H1 (cell line): ENCODE measurements at regions not wholly inside any gene's neighbourhood (a gene's known extent, or its start where the extent isn't known, plus 50 kb on each side); places are given as distances from the start of the nearest gene placed in this dataset.

Source experiments
- CTCF ChIA-PET: fragments of 300-600 bp; sonication (Branson Sonifier 250); formaldehyde crosslinking; loops from one replicate; lab custom pipeline; 2021; ENCODE audit not compliant: partially characterized antibody; lab: Charles Lee
- POLR2A ChIA-PET: fragments of 300-600 bp; sonication (Branson Sonifier 250); formaldehyde crosslinking; loops from one replicate; lab custom pipeline; 2021; ENCODE audit warnings: inconsistent platforms; ENCODE audit not compliant: partially characterized antibody; lab: Charles Lee
- DNase-seq, 2 experiments: peaks; one replicate each; pipeline versions ENCODE4 v3.0.0 to v3.0.0-alpha.2; 2010 to 2022; ENCODE audit warnings: low spot score in 2 of 2, low read depth in 1 of 2, mixed read lengths in 1 of 2
- FAIRE-seq: peaks from 2 replicates; lab custom pipeline; 2011; peaks lifted over from hg19 to GRCh38; lab: Jason Lieb, UNC
- H2AFZ ChIP-seq: 2 replicates; pipeline ENCODE4 v1.8.1; 2012; ENCODE audit warnings: low read length, inconsistent platforms
- H2AK5ac ChIP-seq: 2 replicates; pipeline ENCODE4 v1.6.1; 2013; ENCODE audit warnings: low read depth, low read length
- H2BK120ac ChIP-seq: replicated peaks from 2 replicates; pipeline ENCODE3; 2013; ENCODE audit warnings: low read depth, low read length, inconsistent platforms
- H2BK12ac ChIP-seq: 2 replicates; pipeline ENCODE4 v1.6.1; 2013; ENCODE audit warnings: low read depth, low read length
- H2BK15ac ChIP-seq: 2 replicates; pipeline ENCODE4 v1.6.1; 2013; ENCODE audit warnings: low read length
- H2BK20ac ChIP-seq: 2 replicates; pipeline ENCODE4 v1.6.1; 2013; ENCODE audit warnings: low read length
- H2BK5ac ChIP-seq: 2 replicates; pipeline ENCODE4 v1.6.1; 2013; ENCODE audit warnings: low read depth, low read length
- H3K14ac ChIP-seq: 2 replicates; pipeline ENCODE4 v1.6.1; 2013; ENCODE audit warnings: inconsistent platforms; ENCODE audit not compliant: insufficient read length
- H3K18ac ChIP-seq: 2 replicates; pipeline ENCODE4 v1.6.1; 2013; ENCODE audit warnings: low read length; ENCODE audit errors: extremely low read depth
- H3K23ac ChIP-seq: 2 replicates; pipeline ENCODE4 v1.6.1; 2013; ENCODE audit warnings: inconsistent platforms; ENCODE audit not compliant: insufficient read length
- H3K23me2 ChIP-seq: 2 replicates; pipeline ENCODE4 v1.6.1; 2013; ENCODE audit warnings: low read depth, low read length
- H3K27ac ChIP-seq: 2 replicates; pipeline ENCODE4 v1.6.1; 2011; ENCODE audit warnings: low read depth, low read length, inconsistent platforms
- H3K27me3 ChIP-seq, 4 experiments: replicated peaks in 1 of 4; 1 replicate in 1 of 4; 2 replicates in 3 of 4; pipeline versions ENCODE4 v1.6.1 to v1.8.1; 2011 to 2013; ENCODE audit warnings: low read length in 3 of 4, mild to moderate bottlenecking in 3 of 4, inconsistent platforms in 2 of 4, mixed read lengths in 2 of 4, moderate library complexity in 1 of 4; ENCODE audit not compliant: control insufficient read depth in 3 of 4, insufficient read depth in 3 of 4; ENCODE audit errors: extremely low read depth in 1 of 4
- H3K36me3 ChIP-seq, 4 experiments: 2 replicates each; pipeline versions ENCODE4 v1.6.1 to v1.8.1; 2011 to 2013; ENCODE audit warnings: mild to moderate bottlenecking in 4 of 4, low read length in 3 of 4, moderate library complexity in 2 of 4, control low read depth in 1 of 4, inconsistent platforms in 1 of 4; ENCODE audit not compliant: insufficient read depth in 4 of 4, control insufficient read depth in 2 of 4
- H3K4ac ChIP-seq: replicated peaks from 2 replicates; pipeline ENCODE3; 2013; ENCODE audit warnings: low read length, low read depth, mixed read lengths, inconsistent platforms; ENCODE audit not compliant: insufficient read length
- H3K4me1 ChIP-seq, 4 experiments: replicated peaks in 1 of 4; 1 replicate in 1 of 4; 2 replicates in 3 of 4; pipeline versions ENCODE4 v1.6.1 to v1.8.1; 2011 to 2013; ENCODE audit warnings: low read length in 3 of 4, inconsistent platforms in 2 of 4, mixed read lengths in 1 of 4; ENCODE audit not compliant: insufficient read depth in 4 of 4, control insufficient read depth in 3 of 4
- H3K4me2 ChIP-seq, 2 experiments: 2 replicates each; pipeline versions ENCODE4 v1.6.1 to v1.8.1; 2011 to 2013; ENCODE audit warnings: low read depth in 2 of 2, low read length in 2 of 2, control low read depth in 1 of 2, inconsistent platforms in 1 of 2, mild to moderate bottlenecking in 1 of 2; ENCODE audit not compliant: insufficient read depth in 1 of 2
- H3K4me3 ChIP-seq, 4 experiments: fragments of 200-600, 300-600 bp in 1 of 4; sonication (generic), shearing (Covaris generic), sonication (Bioruptor Twin) in 1 of 4; 2 replicates each; pipeline versions ENCODE4 v1.5.1 to v1.8.1; 2011 to 2016; ENCODE audit warnings: low read length in 4 of 4, low read depth in 3 of 4, control low read depth in 2 of 4, inconsistent platforms in 2 of 4, mild to moderate bottlenecking in 2 of 4, mixed read lengths in 1 of 4, moderate library complexity in 1 of 4; ENCODE audit not compliant: insufficient read depth in 2 of 4; ENCODE audit errors: extremely low read depth in 1 of 4
- H3K56ac ChIP-seq: replicated peaks from 2 replicates; pipeline ENCODE3; 2013; ENCODE audit warnings: low read depth, mild to moderate bottlenecking, mixed read lengths, low read length, inconsistent platforms; ENCODE audit not compliant: insufficient read length
- H3K79me1 ChIP-seq: 2 replicates; pipeline ENCODE4 v1.6.1; 2013; ENCODE audit warnings: low read depth, low read length, control low read depth
- H3K79me2 ChIP-seq, 2 experiments: 2 replicates each; pipeline versions ENCODE4 v1.6.1 to v1.8.1; 2012 to 2013; ENCODE audit warnings: low read length in 2 of 2, mild to moderate bottlenecking in 2 of 2, inconsistent platforms in 1 of 2; ENCODE audit not compliant: insufficient read depth in 2 of 2, control insufficient read depth in 1 of 2
- H3K9ac ChIP-seq, 4 experiments: replicated peaks in 1 of 4; 1 replicate in 1 of 4; 2 replicates in 3 of 4; pipeline versions ENCODE4 v1.6.1 to v1.8.1; 2011 to 2013; ENCODE audit warnings: low read depth in 3 of 4, low read length in 3 of 4, control low read depth in 2 of 4, mild to moderate bottlenecking in 2 of 4, moderate library complexity in 2 of 4, inconsistent platforms in 1 of 4; ENCODE audit errors: extremely low read depth in 1 of 4
- H3K9me3 ChIP-seq, 2 experiments: 2 replicates each; pipeline versions ENCODE4 v1.6.1 to v1.8.1; 2012 to 2013; ENCODE audit warnings: mild to moderate bottlenecking in 2 of 2, moderate library complexity in 2 of 2, control low read depth in 1 of 2, inconsistent platforms in 1 of 2, low read depth in 1 of 2, low read length in 1 of 2, mixed read lengths in 1 of 2; ENCODE audit not compliant: insufficient read depth in 2 of 2
- H4K20me1 ChIP-seq, 2 experiments: replicated peaks in 1 of 2; 2 replicates each; pipeline versions ENCODE3 to v1.8.1; 2011 to 2013; ENCODE audit warnings: inconsistent platforms in 2 of 2, low read length in 2 of 2, mild to moderate bottlenecking in 1 of 2; ENCODE audit not compliant: insufficient read depth in 2 of 2, control insufficient read depth in 1 of 2
- H4K5ac ChIP-seq: 2 replicates; pipeline ENCODE4 v1.6.1; 2013; ENCODE audit warnings: low read length, low read depth, mixed read lengths, inconsistent platforms; ENCODE audit not compliant: insufficient read length
- H4K8ac ChIP-seq: 2 replicates; pipeline ENCODE4 v1.8.0; 2013; ENCODE audit warnings: mild to moderate bottlenecking, moderate library complexity, low read length, inconsistent platforms; ENCODE audit not compliant: insufficient read depth; ENCODE audit errors: extremely low read depth
- H4K91ac ChIP-seq: replicated peaks from 2 replicates; pipeline ENCODE3; 2013; ENCODE audit warnings: low read length, mixed read lengths, inconsistent platforms; ENCODE audit not compliant: insufficient read length
- CREB1 ChIP-seq: IDR thresholded peaks from 2 replicates; pipeline ENCODE4 v1.6.1; 2012; ENCODE audit warnings: inconsistent platforms
- EP300 ChIP-seq, 2 experiments: IDR thresholded peaks; 1 replicate in 1 of 2; 2 replicates in 1 of 2; pipeline ENCODE4 v1.6.1; 2011 to 2012; ENCODE audit warnings: low read depth in 2 of 2, low read length in 2 of 2, mild to moderate bottlenecking in 2 of 2, borderline replicate concordance in 1 of 2, inconsistent platforms in 1 of 2, moderate library complexity in 1 of 2
- MAFK ChIP-seq: IDR thresholded peaks from 2 replicates; pipeline ENCODE4 v1.6.1; 2012; ENCODE audit warnings: low read depth, mild to moderate bottlenecking, improper control_type of control experiment, low read length
- NRF1 ChIP-seq: IDR thresholded peaks from 2 replicates; pipeline ENCODE4 v1.6.1; 2011; ENCODE audit warnings: mild to moderate bottlenecking, low read depth, low read length, improper control_type of control experiment
- POLR2A ChIP-seq, 2 experiments: IDR thresholded peaks; 1 replicate in 1 of 2; 2 replicates in 1 of 2; pipeline ENCODE4 v1.6.1; 2011; ENCODE audit warnings: low read depth in 2 of 2, low read length in 2 of 2, mild to moderate bottlenecking in 2 of 2; ENCODE audit errors: control extremely low read depth in 1 of 2
- RBBP5 ChIP-seq: IDR thresholded peaks from 2 replicates; pipeline ENCODE4 v1.7.1; 2012; ENCODE audit warnings: low read depth, mild to moderate bottlenecking, inconsistent platforms, low read length, moderate library complexity, borderline replicate concordance
- SIX5 ChIP-seq: IDR thresholded peaks from 2 replicates; pipeline ENCODE4 v1.6.1; 2011; ENCODE audit warnings: mild to moderate bottlenecking, low read depth, low read length
- WGBS, 2 experiments: shearing (Covaris generic) in 1 of 2; methylation state at CpG; one replicate each; pipeline versions ENCODE4 v1.1.6 to v1.1.7; 2013 to 2015; ENCODE audit warnings: low lambda C conversion rate in 2 of 2, mixed read lengths in 2 of 2, inconsistent platforms in 1 of 2, low coverage in 1 of 2, missing lambda C conversion rate in 1 of 2; ENCODE audit not compliant: insufficient replicate concordance in 2 of 2, insufficient coverage in 1 of 2, insufficient read length in 1 of 2; ENCODE audit errors: extremely low coverage in 1 of 2, missing lambda C conversion rate in 1 of 2; 5-methylcytosine and 5-hydroxymethylcytosine counted together

DNA sequence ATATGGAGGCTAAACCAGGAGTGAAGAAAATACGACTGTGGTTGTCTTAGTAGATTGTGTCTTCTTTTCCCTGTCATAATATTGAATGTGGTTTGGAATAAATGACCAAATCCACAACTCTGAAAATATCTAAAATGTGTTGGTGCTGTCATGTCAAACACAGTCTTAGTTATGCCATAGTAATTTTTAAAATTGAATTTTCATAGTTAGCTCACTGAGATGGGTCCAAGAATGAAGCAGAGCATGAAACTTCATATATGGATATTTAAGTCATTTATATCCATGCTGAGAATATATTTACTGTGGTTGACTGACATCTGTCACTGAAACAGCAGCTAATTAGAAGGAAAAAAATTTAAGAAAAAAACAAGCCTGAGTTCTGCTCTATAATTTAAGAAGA, 260.4 kb upstream of the ATP10B start:
- H2AK5ac ChIP-seq = no peak overlapping the region
- H4K5ac ChIP-seq = no peak overlapping the region
- no peaks in the 10 kb centered on the region for H3K79me2 ChIP-seq
- no peak overlapping the region for H2BK12ac ChIP-seq
- H3K4ac ChIP-seq = no peak overlapping the region
- no peaks in the 10 kb centered on the region for H3K79me1 ChIP-seq
- POLR2A ChIA-PET = interaction anchor here (0.6 to 0.7 kb wide), 2 partner anchors 8 to 304 kb away, joined by 3 to 4 read pairs; no protein-coding TSS in a partner anchor
- H3K18ac ChIP-seq = no peak overlapping the region
- no peaks in the 10 kb centered on the region for H3K9me3 ChIP-seq
- H2BK15ac ChIP-seq = no peak overlapping the region
- H4K8ac ChIP-seq = no peak overlapping the region
- CTCF ChIA-PET = no interaction called here
- H3K4me3 ChIP-seq = no peak overlapping the region
- no peak overlapping the region for H2BK20ac ChIP-seq
- 100% methylated on average over 1 of the region's 1 CpG; no CpG with 5 or more reads in 1 of the 2 experiments for WGBS, 2 experiments
- H3K9ac ChIP-seq = no peak overlapping the region
- H3K36me3 ChIP-seq = no peaks in the 10 kb centered on the region
- H3K23me2 ChIP-seq = no peaks in the 10 kb centered on the region
- no peak overlapping the region for H3K27ac ChIP-seq
- H3K4me1 ChIP-seq = 0 out of 7 replicates have a peak, but pooled peaks cover 0 to 3% (median 0%) of the 10 kb centered on the region in 4 experiments
- H3K14ac ChIP-seq = no peak overlapping the region
- FAIRE-seq (no peak), DNase-seq (no peak)
- no peak overlapping the region for H3K4me2 ChIP-seq
- H4K20me1 ChIP-seq = no peaks in the 10 kb centered on the region
- H3K23ac ChIP-seq = no peak overlapping the region
- no peak overlapping the region for H2AFZ ChIP-seq
- no peak overlapping the region for H2BK5ac ChIP-seq
- H3K27me3 ChIP-seq = no peaks in the 10 kb centered on the region
- H3K56ac ChIP-seq = no peak overlapping the region
- no peak overlapping the region for H4K91ac ChIP-seq
- no peak overlapping the region for H2BK120ac ChIP-seq
- TF ChIP-seq RBBP5 (no peak), CREB1 (no peak), MAFK (no peak), POLR2A (IDR thresholded peaks at IDR 0.05; ENCODE audit: control extremely low read depth in 1 of 2, low read depth in 2 of 2, low read length in 2 of 2) (no peak), EP300 (IDR thresholded peaks at IDR 0.05; ENCODE audit: borderline replicate concordance in 1 of 2, low read depth in 2 of 2, low read length in 2 of 2) (no peak), NRF1 (no peak), SIX5 (no peak)
